ENCODE measurements at regions not wholly inside any gene's neighbourhood (a gene's known extent, or its start where the extent isn't known, plus 50 kb on each side); places are given as distances from the start of the nearest gene placed in this dataset.

DNA sequence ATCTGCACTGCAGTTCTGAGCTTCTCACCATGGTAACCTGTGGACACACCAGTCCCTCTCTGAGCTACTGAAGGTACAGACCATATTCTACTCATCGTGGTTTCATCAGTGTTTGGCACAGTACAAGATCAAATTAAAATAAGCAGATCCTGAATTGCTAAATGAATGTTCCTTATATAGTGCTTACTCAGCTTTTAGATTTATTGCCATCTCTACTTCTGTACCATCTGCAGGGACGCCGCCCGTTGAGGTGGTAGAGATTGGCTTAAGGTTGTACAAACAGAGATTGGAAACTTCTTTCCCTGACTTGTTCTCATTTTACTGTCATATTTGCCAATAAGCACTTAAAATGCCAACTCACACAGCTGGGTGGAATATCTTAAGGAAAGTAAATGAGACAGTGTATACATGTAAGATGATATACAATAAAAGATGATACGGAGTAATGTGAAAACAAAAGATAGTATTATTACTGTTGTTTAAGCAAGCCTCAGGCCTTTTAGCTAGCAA is 223.4 kb upstream of the FOXQ1 start:
- TF ChIP-seq EZH2 (IDR thresholded peaks at IDR 0.05; ENCODE audit: low read length, missing control alignments), result no peak
- TF ChIP-seq, protein P1, sequence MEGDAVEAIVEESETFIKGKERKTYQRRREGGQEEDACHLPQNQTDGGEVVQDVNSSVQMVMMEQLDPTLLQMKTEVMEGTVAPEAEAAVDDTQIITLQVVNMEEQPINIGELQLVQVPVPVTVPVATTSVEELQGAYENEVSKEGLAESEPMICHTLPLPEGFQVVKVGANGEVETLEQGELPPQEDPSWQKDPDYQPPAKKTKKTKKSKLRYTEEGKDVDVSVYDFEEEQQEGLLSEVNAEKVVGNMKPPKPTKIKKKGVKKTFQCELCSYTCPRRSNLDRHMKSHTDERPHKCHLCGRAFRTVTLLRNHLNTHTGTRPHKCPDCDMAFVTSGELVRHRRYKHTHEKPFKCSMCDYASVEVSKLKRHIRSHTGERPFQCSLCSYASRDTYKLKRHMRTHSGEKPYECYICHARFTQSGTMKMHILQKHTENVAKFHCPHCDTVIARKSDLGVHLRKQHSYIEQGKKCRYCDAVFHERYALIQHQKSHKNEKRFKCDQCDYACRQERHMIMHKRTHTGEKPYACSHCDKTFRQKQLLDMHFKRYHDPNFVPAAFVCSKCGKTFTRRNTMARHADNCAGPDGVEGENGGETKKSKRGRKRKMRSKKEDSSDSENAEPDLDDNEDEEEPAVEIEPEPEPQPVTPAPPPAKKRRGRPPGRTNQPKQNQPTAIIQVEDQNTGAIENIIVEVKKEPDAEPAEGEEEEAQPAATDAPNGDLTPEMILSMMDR (conservative IDR thresholded peaks at IDR 0.05 in 1 of 2, IDR thresholded peaks at IDR 0.05 in 1 of 2; ENCODE audit: low read depth in 1 of 2, low read length in 2 of 2), result no peak
- Histone ChIP-seq H3K79me2 (ENCODE audit: control insufficient read depth, insufficient read depth, low read length) (no peaks in the 10 kb centered on the region), H2AFZ (ENCODE audit: low read length) (no peak overlapping the region), H3K9me3 (ENCODE audit: control insufficient read depth, insufficient read depth, low read depth, low read length) (no peaks in the 10 kb centered on the region), H4K20me1 (ENCODE audit: control insufficient read depth, extremely low read depth, insufficient read depth, low read length) (no peaks in the 10 kb centered on the region), H3K4me2 (ENCODE audit: extremely low read depth, insufficient read depth, low read length) (no peak overlapping the region), H3K36me3 (ENCODE audit: control insufficient read depth, insufficient read depth, low read length) (no peaks in the 10 kb centered on the region), H3K27ac (ENCODE audit: insufficient read depth, low read length) (no peak overlapping the region), H3K4me1 (ENCODE audit: control insufficient read depth, extremely low read depth, insufficient read depth, low read length) (no peaks in the 10 kb centered on the region), H3K9ac (ENCODE audit: insufficient read depth, low read length) (no peak overlapping the region), H3K27me3 (ENCODE audit: control insufficient read depth, insufficient read depth, low read length) (no peaks in the 10 kb centered on the region), H3K4me3 (replicated peaks in 1 of 4; ENCODE audit: control extremely low read depth in 1 of 4, insufficient read depth in 1 of 4, low read depth in 3 of 4, low read length in 4 of 4) (no peak overlapping the region)
- no peak for DNase-seq (ENCODE audit: low read depth in 2 of 2)

DNA sequence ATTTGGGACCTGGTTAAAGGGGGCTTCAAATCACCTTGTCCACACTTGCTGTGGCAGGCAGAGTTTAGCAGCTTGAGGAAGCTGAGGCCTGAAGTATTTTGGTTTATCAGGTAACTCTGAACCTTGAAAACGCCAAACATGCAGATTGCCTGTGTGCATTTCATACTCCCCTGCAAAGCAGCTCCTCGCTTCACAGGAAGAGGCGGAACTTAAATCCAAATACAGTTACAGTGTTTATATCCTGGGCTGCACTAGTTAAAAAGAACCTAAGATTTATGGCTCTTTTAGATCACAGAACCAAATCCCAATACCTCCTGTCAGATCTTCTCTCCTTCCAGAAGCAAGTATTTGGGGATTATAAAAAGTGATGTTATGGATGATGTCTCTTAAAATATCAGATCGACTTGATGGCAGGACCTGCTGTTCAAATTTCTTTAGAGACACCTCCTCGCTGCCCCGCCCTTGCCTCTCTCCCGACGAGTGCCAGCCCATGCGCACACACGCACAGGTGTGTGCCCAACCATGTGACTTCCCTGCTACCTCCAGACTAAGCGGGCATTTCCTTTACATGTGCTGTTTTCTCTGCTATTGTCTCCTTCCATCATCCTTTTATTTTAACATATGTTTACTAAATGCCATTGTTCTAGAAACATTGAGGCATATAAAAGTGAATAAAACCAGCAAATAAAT is 224.6 kb upstream of the FOXQ1 start:
- peaks cover 6% of the 10 kb centered on the region for H3K4me1 ChIP-seq (ENCODE audit: control insufficient read depth, extremely low read depth, insufficient read depth, low read length)
- no peaks in the 10 kb centered on the region for H3K27me3 ChIP-seq (ENCODE audit: control insufficient read depth, insufficient read depth, low read length)
- TF ChIP-seq, protein P1 (conservative IDR thresholded peaks at IDR 0.05 in 1 of 2, IDR thresholded peaks at IDR 0.05 in 1 of 2; ENCODE audit: low read depth in 1 of 2, low read length in 2 of 2), result no peak
- TF ChIP-seq EZH2 (IDR thresholded peaks at IDR 0.05; ENCODE audit: low read length, missing control alignments), result no peak
- no peak overlapping the region for H2AFZ ChIP-seq (ENCODE audit: low read length)
- H3K79me2 ChIP-seq (ENCODE audit: control insufficient read depth, insufficient read depth, low read length), result no peaks in the 10 kb centered on the region
- no peak overlapping the region for H3K4me3 ChIP-seq (replicated peaks in 1 of 4; ENCODE audit: control extremely low read depth in 1 of 4, insufficient read depth in 1 of 4, low read depth in 3 of 4, low read length in 4 of 4)
- no peak for DNase-seq (ENCODE audit: low read depth in 2 of 2)
- H3K9ac ChIP-seq (ENCODE audit: insufficient read depth, low read length), result no peak overlapping the region
- H3K27ac ChIP-seq (ENCODE audit: insufficient read depth, low read length), result no peak overlapping the region
- H3K36me3 ChIP-seq (ENCODE audit: control insufficient read depth, insufficient read depth, low read length), result no peaks in the 10 kb centered on the region
- no peaks in the 10 kb centered on the region for H4K20me1 ChIP-seq (ENCODE audit: control insufficient read depth, extremely low read depth, insufficient read depth, low read length)
- H3K9me3 ChIP-seq (ENCODE audit: control insufficient read depth, insufficient read depth, low read depth, low read length), result no peaks in the 10 kb centered on the region
- H3K4me2 ChIP-seq (ENCODE audit: extremely low read depth, insufficient read depth, low read length), result no peak overlapping the region

DNA sequence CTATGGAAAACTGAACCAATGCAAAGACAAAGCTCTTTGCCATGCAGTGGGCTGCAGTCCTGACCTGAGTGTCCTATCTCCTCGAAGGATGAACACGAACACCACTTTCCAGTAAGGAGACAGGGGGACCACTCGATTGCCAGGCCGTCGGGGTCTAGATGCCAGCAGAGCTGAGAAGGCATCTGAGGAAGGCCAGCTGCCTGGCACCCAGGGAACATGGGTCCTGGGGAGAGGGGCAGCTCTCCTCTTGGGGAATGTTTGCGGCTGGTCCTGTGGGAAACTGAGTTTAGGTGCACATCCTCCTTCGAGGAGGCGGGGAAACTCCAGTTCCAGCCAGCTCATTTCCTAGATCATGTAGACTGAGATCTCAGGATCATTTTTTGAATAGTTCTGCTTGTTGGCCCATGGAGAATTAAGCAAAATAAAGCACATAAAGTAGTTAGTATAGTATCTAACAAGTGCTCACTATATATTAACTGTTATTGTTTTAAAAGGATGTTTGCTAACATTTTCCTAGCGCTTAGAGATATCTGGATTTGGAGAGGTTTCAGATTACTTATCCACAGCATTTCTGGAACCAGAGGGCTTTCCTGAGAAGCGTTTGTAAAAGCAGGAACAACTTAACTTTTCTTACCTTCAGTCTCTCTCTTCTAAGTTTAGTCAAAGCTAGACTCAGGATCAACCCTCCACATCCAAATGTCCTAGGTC is 225.3 kb upstream of the FOXQ1 start:
- no peak for DNase-seq (ENCODE audit: low read depth in 2 of 2)
- Histone ChIP-seq H3K9ac (ENCODE audit: insufficient read depth, low read length) (no peak overlapping the region), H3K36me3 (ENCODE audit: control insufficient read depth, insufficient read depth, low read length) (no peaks in the 10 kb centered on the region), H3K79me2 (ENCODE audit: control insufficient read depth, insufficient read depth, low read length) (no peaks in the 10 kb centered on the region), H3K9me3 (ENCODE audit: control insufficient read depth, insufficient read depth, low read depth, low read length) (no peaks in the 10 kb centered on the region), H4K20me1 (ENCODE audit: control insufficient read depth, extremely low read depth, insufficient read depth, low read length) (no peaks in the 10 kb centered on the region), H3K27ac (ENCODE audit: insufficient read depth, low read length) (no peak overlapping the region), H3K27me3 (ENCODE audit: control insufficient read depth, insufficient read depth, low read length) (no peaks in the 10 kb centered on the region), H3K4me3 (replicated peaks in 1 of 4; ENCODE audit: control extremely low read depth in 1 of 4, insufficient read depth in 1 of 4, low read depth in 3 of 4, low read length in 4 of 4) (no peak overlapping the region), H3K4me2 (ENCODE audit: extremely low read depth, insufficient read depth, low read length) (no peak overlapping the region), H2AFZ (ENCODE audit: low read length) (no peak overlapping the region), H3K4me1 (ENCODE audit: control insufficient read depth, extremely low read depth, insufficient read depth, low read length) (peaks cover 8% of the 10 kb centered on the region)
- TF ChIP-seq EZH2 (IDR thresholded peaks at IDR 0.05; ENCODE audit: low read length, missing control alignments), result no peak
- TF ChIP-seq, protein P1 (conservative IDR thresholded peaks at IDR 0.05 in 1 of 2, IDR thresholded peaks at IDR 0.05 in 1 of 2; ENCODE audit: low read depth in 1 of 2, low read length in 2 of 2), result no peak
